ENCODE measurements at regions not wholly inside any gene's neighbourhood (a gene's known extent, or its start where the extent isn't known, plus 50 kb on each side); places are given as distances from the start of the nearest gene placed in this dataset.

GRCh38 chr1:55468142-55468795 lies 253.1 kb upstream of the USP24 start:
- Mint-ChIP-seq H3K27ac (no peak overlapping the region), H3K9me3 (no peaks in the 10 kb centered on the region), H3K4me1 (no peaks in the 10 kb centered on the region), H3K4me3 (no peak overlapping the region), H3K36me3 (no peaks in the 10 kb centered on the region), H3K27me3 (no peaks in the 10 kb centered on the region)
- DNase-seq: no peak
- CTCF ChIA-PET: no interaction called here

GRCh38 chr1:55466921-55467320 lies 251.8 kb upstream of the USP24 start:
- H3K36me3 Mint-ChIP-seq: no peaks in the 10 kb centered on the region
- no peaks in the 10 kb centered on the region for H3K9me3 Mint-ChIP-seq
- H3K27me3 Mint-ChIP-seq: no peaks in the 10 kb centered on the region
- no peak overlapping the region for H3K4me3 Mint-ChIP-seq
- no peak overlapping the region for H3K27ac Mint-ChIP-seq
- H3K4me1 Mint-ChIP-seq: no peaks in the 10 kb centered on the region
- CTCF ChIA-PET: no interaction called here
- DNase-seq: no peak

GRCh38 chr1:55466373-55466772 lies 251.2 kb upstream of the USP24 start:
- Mint-ChIP-seq H3K4me3 (no peak overlapping the region), H3K4me1 (no peaks in the 10 kb centered on the region), H3K27ac (no peak overlapping the region), H3K36me3 (no peaks in the 10 kb centered on the region), H3K27me3 (no peaks in the 10 kb centered on the region), H3K9me3 (no peaks in the 10 kb centered on the region)
- CTCF ChIA-PET: no interaction called here
- DNase-seq: no peak

GRCh38 chr1:55464550-55464949 lies 249.4 kb upstream of the USP24 start:
- CTCF ChIA-PET: interaction anchor here (0.7 kb wide), 1 partner anchor 814 kb away, joined by 3 read pairs; no protein-coding TSS in a partner anchor

GRCh38 chr1:55463814-55464475 lies 248.8 kb upstream of the USP24 start:
- CTCF ChIA-PET: no interaction called here
- Mint-ChIP-seq H3K36me3 (no peaks in the 10 kb centered on the region), H3K27me3 (no peaks in the 10 kb centered on the region), H3K4me3 (no peak overlapping the region), H3K27ac (no peak overlapping the region), H3K4me1 (no peaks in the 10 kb centered on the region), H3K9me3 (no peaks in the 10 kb centered on the region)
- DNase-seq: no peak

More at GRCh38 chr1:55464550-55464949, 249.4 kb upstream of the USP24 start:
- no peak overlapping the region for H3K27ac Mint-ChIP-seq
- no peaks in the 10 kb centered on the region for H3K9me3 Mint-ChIP-seq
- no peaks in the 10 kb centered on the region for H3K36me3 Mint-ChIP-seq
- no peaks in the 10 kb centered on the region for H3K4me1 Mint-ChIP-seq
- H3K27me3 Mint-ChIP-seq: no peaks in the 10 kb centered on the region
- no peak for DNase-seq
- no peak overlapping the region for H3K4me3 Mint-ChIP-seq

- Mint-ChIP-seq H3K9me3 (no peaks in the 10 kb centered on the region), H3K36me3 (no peaks in the 10 kb centered on the region), H3K27ac (no peak overlapping the region), H3K4me3 (no peak overlapping the region), H3K27me3 (no peaks in the 10 kb centered on the region), H3K4me1 (no peaks in the 10 kb centered on the region)
- DNase-seq: no peak
- CTCF ChIA-PET: no interaction called here
Observed at GRCh38 chr1:55457874-55458273, 242.7 kb upstream of the USP24 start.

GRCh38 chr1:55456971-55457370 lies 241.8 kb upstream of the USP24 start:
- DNase-seq: no peak
- H3K4me1 Mint-ChIP-seq: no peaks in the 10 kb centered on the region
- CTCF ChIA-PET: no interaction called here
- H3K27me3 Mint-ChIP-seq: no peaks in the 10 kb centered on the region
- no peaks in the 10 kb centered on the region for H3K9me3 Mint-ChIP-seq
- no peaks in the 10 kb centered on the region for H3K36me3 Mint-ChIP-seq
- no peak overlapping the region for H3K27ac Mint-ChIP-seq
- no peak overlapping the region for H3K4me3 Mint-ChIP-seq

- H3K9me3 Mint-ChIP-seq: no peaks in the 10 kb centered on the region
Observed at GRCh38 chr1:55448261-55448660, 233.1 kb upstream of the USP24 start.

GRCh38 chr1:55447488-55447887 lies 232.3 kb upstream of the USP24 start:
- peaks cover 5% of the 10 kb centered on the region for H3K4me1 Mint-ChIP-seq
- no peaks in the 10 kb centered on the region for H3K36me3 Mint-ChIP-seq
- no peak overlapping the region for H3K4me3 Mint-ChIP-seq
- peaks cover 15% of the 10 kb centered on the region for H3K27me3 Mint-ChIP-seq
- no peaks in the 10 kb centered on the region for H3K9me3 Mint-ChIP-seq
- CTCF ChIA-PET: no interaction called here
- DNase-seq: no peak
- no peak overlapping the region for H3K27ac Mint-ChIP-seq

More at GRCh38 chr1:55448261-55448660, 233.1 kb upstream of the USP24 start:
- Mint-ChIP-seq H3K27me3 (peaks cover 8% of the 10 kb centered on the region), H3K4me1 (peaks cover 5% of the 10 kb centered on the region), H3K4me3 (no peak overlapping the region), H3K27ac (no peak overlapping the region), H3K36me3 (no peaks in the 10 kb centered on the region)
- CTCF ChIA-PET: no interaction called here
- no peak for DNase-seq

GRCh38 chr1:55446351-55446750 lies 231.2 kb upstream of the USP24 start:
- peaks cover 5% of the 10 kb centered on the region for H3K4me1 Mint-ChIP-seq
- no peaks in the 10 kb centered on the region for H3K36me3 Mint-ChIP-seq
- peaks cover 15% of the 10 kb centered on the region for H3K27me3 Mint-ChIP-seq
- CTCF ChIA-PET: no interaction called here
- no peak overlapping the region for H3K27ac Mint-ChIP-seq
- no peak overlapping the region for H3K4me3 Mint-ChIP-seq
- no peaks in the 10 kb centered on the region for H3K9me3 Mint-ChIP-seq
- no peak for DNase-seq

- Mint-ChIP-seq H3K9me3 (no peaks in the 10 kb centered on the region), H3K4me3 (no peak overlapping the region), H3K27me3 (peaks cover 15% of the 10 kb centered on the region), H3K27ac (no peak overlapping the region), H3K36me3 (no peaks in the 10 kb centered on the region), H3K4me1 (peaks cover 5% of the 10 kb centered on the region)
- CTCF ChIA-PET: no interaction called here
- no peak for DNase-seq
Observed at GRCh38 chr1:55445416-55445815, 230.3 kb upstream of the USP24 start.

GRCh38 chr1:55444667-55445066 lies 229.5 kb upstream of the USP24 start:
- CTCF ChIA-PET: no interaction called here
- H3K27me3 Mint-ChIP-seq: peaks cover 15% of the 10 kb centered on the region
- no peak for DNase-seq
- peaks cover 5% of the 10 kb centered on the region for H3K4me1 Mint-ChIP-seq
- no peaks in the 10 kb centered on the region for H3K36me3 Mint-ChIP-seq
- H3K4me3 Mint-ChIP-seq: no peak overlapping the region
- peaks cover 2% of the 10 kb centered on the region for H3K9me3 Mint-ChIP-seq
- H3K27ac Mint-ChIP-seq: no peak overlapping the region

- Mint-ChIP-seq H3K27me3 (peaks cover 15% of the 10 kb centered on the region), H3K27ac (no peak overlapping the region), H3K36me3 (no peaks in the 10 kb centered on the region), H3K4me3 (no peak overlapping the region), H3K4me1 (peaks cover 5% of the 10 kb centered on the region), H3K9me3 (peaks cover 2% of the 10 kb centered on the region)
- CTCF ChIA-PET: no interaction called here
- no peak for DNase-seq
Observed at GRCh38 chr1:55443175-55443915, 228.2 kb upstream of the USP24 start.

GRCh38 chr1:55441489-55441888 lies 226.3 kb upstream of the USP24 start:
- peaks cover 5% of the 10 kb centered on the region for H3K4me1 Mint-ChIP-seq
- peaks cover 2% of the 10 kb centered on the region for H3K9me3 Mint-ChIP-seq
- CTCF ChIA-PET: no interaction called here
- H3K27ac Mint-ChIP-seq: no peak overlapping the region
- no peak overlapping the region for H3K4me3 Mint-ChIP-seq
- no peaks in the 10 kb centered on the region for H3K36me3 Mint-ChIP-seq
- peaks cover 15% of the 10 kb centered on the region for H3K27me3 Mint-ChIP-seq
- DNase-seq: no peak

- Mint-ChIP-seq H3K27ac (no peak overlapping the region), H3K4me3 (no peak overlapping the region), H3K9me3 (peaks cover 2% of the 10 kb centered on the region), H3K27me3 (peaks cover 2% of the 10 kb centered on the region), H3K36me3 (no peaks in the 10 kb centered on the region), H3K4me1 (no peaks in the 10 kb centered on the region)
- DNase-seq: no peak
- CTCF ChIA-PET: no interaction called here
Observed at GRCh38 chr1:55437692-55438091, 222.5 kb upstream of the USP24 start.
